IPS DF 19.7 (cell line): ENCODE measurements at regions not wholly inside any gene's neighbourhood (a gene's known extent, or its start where the extent isn't known, plus 50 kb on each side); places are given as distances from the start of the nearest gene placed in this dataset.

ENCODE experiments used
- DNase-seq: peaks from one replicate; pipeline ENCODE4 v3.0.0-alpha.2; 2013; ENCODE audit warnings: low read depth, low spot score

GRCh38 chr18:54020966-54021365 is 203.5 kb downstream of the MBD2 start:
- no peak for DNase-seq

DNA sequence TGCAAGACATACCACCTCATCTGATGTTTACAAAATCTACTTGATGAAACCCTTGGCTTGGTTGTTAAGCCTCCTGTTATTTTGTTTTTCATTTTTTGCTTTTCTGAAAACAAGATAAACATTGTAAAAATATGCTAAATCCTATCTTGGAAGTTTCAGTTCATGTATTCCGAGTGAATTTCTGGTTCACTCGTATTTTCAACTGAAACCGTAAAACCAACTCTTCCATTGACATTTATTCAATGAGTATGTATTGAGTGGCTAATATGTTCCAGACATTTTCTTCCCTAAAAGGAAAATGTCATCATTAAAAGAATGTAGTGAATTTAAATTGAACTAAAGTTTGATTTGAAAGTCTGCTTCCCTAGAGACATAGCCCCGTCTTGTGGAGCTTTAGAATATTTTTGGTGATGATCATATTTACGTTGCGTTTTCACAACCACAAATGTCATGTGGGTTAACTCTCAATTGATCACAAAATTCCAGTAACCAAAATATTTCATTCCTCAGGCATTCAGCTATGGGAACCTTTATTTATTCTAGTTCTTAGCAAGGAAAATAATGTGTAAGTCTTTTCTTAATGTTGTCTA is 204.2 kb downstream of the MBD2 start:
- DNase-seq: no peak

DNA sequence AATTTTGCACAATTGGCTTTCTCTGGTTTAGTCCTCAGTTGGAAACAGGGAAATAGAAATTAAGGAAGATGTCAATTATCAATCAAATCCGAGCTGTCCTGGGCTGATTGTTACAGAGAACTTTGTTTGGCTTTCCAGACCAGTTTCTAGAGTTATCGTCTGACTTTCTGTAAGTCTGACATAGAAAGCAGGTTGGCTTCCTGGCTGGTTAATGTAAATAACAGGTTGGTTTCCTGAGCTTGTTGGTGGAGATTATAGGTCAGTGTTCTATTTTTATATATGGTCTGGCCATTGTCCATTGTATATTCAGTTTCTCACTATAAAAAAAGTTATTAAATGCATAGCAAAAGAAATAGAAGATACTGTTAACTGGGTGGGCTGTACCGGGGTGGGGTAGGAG is 204.8 kb downstream of the MBD2 start:
- DNase-seq: no peak

GRCh38 chr18:54013452-54013851 is 211.0 kb downstream of the MBD2 start:
- DNase-seq: no peak

- DNase-seq: peak; percentile 42
Measured at GRCh38 chr18:54004828-54005227, 219.6 kb downstream of the MBD2 start.

DNA sequence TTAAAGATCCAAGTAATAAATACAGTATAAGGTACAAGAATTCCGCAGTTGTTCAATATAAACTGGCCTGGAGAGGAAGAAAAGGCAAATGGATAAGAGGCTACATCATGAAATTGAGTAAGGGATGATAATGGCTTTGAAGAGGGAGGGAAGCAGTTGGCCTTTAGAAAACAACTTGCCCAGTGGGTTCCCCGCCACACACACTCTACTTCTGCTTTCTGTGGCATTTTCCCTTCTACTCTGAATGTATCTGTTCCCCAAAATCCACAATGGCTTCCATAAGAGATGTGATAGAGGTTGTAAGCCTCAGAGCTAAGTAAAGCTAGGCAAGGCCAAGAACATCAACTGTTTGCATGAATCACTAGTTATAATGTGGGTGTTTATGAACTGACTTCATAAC is 221.3 kb downstream of the MBD2 start:
- DNase-seq: no peak

DNA sequence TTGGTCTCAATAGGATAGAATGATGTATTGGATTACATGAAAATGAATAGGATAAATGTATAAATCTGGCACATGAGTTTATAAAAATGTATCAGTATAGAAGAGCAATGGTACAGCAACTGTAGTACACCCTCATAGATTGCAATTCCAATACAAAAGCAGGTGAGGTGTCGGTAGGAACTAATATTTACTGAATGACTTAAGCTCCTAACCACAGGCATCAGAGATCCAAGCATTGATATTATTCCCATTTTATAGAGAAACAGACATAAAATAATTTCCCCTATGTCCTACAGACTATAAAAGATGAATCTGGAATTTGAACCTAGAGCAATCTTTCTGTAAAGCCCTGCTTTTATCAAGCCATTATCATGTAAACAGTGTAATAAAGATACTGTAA is 227.4 kb downstream of the MBD2 start:
- DNase-seq: no peak

- no peak for DNase-seq
Measured at GRCh38 chr18:53994016-53994415, 230.5 kb downstream of the MBD2 start.

DNA sequence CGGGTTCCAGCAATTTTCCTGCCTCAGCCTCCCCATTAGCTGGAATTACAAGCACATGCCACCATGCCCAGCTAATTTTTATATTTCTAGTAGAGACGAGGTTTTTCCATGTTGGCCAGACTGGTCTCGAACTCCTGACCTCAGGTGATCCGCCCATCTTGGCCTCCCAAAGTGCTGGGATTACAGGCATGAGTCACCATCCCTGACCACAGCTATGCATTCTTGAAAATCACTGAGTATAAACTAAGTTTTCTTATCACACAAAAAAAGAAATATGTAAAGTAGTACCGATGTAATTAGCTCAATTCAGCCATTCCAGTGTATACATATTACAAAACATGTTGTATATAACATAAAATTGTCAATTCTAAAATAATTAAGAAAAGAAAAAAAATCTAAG is 232.7 kb downstream of the MBD2 start:
- DNase-seq: no peak

DNA sequence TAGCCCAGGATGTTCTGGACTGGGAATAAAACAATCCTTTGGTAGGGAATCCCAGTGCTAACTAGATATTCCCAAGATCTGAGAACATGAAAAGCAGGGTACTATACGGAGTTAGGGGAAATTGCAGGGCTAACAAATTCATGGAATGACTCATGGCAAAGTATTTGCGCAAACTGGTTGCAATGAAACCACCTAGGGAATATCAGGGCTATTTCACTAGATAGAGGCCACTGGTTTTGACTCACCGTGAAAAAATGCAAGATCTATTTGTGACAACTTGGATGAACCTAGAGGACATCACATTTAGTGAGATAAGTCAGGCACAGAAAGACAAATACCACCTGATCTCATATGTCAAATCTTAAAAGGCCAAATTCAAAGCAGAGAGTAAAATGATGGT is 233.3 kb downstream of the MBD2 start:
- no peak for DNase-seq

DNA sequence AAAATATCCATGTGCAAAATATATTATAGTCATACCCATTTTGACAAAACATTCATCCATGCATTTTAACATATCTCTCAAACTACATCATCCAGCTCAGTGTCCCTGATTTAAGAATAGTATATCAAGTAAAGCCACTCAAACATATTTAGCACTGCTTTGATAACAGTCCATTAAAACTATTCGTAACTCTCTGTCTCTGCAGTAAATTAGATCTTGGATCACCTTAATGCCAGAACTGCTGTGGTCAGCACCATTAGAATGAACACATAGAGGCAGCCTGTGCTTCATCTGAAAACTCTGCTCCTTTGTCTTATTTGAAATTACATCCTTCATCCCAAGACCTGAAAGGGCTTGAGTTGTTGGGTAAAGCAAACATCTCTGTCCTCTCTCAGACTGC is 234.0 kb downstream of the MBD2 start:
- DNase-seq: no peak

- DNase-seq: no peak
Measured at GRCh38 chr18:53984021-53984420, 240.4 kb downstream of the MBD2 start.

DNA sequence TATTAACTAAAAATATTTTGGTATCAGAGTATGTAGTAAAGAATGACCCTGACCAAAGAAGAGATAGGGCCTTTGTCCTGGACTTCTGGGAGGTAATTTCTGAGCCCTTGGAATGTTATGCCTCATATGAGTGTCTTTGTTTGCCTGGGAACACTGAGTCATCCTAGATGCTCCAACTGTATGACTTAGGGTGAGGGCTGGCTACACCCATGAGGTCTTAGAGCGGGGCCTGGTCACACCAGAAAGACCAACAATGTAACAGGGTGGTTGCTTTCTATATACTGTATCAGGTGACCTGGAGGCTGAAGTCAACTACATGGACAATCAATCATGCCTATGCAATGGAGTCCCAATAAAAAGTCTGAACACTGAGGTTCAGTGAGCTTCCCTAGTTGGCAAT is 253.1 kb downstream of the MBD2 start:
- DNase-seq: no peak

DNA sequence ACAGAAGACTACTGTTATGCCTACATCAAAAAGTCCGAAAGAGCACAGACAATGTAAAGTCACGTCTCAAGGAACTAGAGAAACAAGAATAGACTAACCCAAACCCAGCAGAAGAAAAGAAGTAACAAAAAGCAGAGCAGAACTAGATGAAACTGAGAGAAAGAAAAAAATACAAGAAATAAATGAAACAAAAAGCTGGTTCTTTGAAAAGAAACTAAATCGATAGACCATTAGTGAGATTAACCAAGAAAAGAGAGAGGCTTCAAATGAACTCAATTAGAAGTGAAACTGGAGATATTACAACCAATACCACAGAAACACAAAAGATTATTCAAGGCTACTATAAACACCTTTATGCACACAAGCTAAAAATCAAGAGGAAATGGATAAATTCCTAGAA is 271.8 kb downstream of the MBD2 start:
- DNase-seq: no peak

DNA sequence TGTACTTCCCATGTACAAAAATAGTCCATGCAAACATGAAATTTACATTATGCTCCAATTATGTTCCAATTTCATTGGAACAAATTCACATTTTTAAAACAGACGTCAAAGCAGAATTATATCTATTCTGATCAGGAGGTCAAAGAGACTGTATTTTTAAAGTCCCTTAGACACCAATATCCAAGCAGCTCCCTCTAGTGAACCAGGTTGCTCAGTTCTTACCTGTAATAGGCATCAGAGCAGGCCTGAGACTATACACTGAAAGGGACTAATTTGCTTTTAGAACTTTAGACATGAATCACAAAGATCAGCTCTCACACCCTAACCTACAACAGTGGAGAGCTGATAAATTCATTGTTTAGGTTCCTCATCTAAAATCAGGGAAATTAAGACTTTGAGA is 273.9 kb downstream of the MBD2 start:
- DNase-seq: no peak

- DNase-seq: no peak
Measured at GRCh38 chr18:53948991-53949390, 275.5 kb downstream of the MBD2 start.

DNA sequence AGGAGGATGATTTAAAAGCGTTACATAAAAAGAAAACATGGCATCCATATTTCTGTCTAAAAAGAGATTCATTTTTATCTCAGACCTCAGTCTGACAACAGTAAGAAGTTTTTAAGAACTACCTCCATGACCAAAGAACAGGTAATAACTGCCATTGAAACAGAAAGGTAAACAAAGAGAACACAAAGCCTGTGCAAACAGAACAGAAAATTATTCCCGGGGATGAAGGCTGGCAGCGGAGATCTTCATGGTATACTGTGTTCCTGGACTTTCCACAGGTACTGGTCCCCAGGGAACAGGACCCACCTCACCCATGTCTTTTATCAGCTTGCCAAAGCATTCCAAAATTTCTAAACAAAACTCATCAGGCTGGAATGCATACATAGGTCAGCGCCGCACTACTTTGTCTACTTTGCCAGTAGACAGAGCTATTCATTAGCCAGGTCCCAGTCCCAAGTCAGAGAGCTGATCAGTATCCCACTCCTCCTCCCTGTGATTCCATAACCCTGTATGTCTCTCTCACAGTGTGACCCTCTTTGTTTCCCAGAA is 277.3 kb downstream of the MBD2 start:
- DNase-seq: no peak

DNA sequence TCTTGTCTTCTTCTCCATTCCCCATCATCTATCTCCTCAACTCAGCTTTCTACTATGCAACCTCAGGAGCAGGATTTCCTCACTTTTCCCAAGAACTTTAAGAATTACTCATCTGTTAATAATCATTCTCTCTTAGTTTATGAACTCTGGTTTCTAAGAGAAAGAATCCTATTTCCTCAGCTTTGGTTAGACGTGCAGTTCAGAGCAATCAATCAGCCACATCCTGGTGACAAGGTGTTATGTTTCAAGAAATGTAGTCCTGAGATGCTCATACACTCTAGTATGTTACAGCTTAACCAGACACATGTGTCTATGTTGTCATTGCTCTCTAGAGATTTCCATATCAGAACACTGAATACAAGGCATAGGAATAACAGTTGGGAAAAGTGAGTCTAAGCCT is 277.9 kb downstream of the MBD2 start:
- no peak for DNase-seq

- DNase-seq: peak; percentile 50
Measured at GRCh38 chr18:53944721-53945120, 279.7 kb downstream of the MBD2 start.

- DNase-seq: no peak
Measured at GRCh38 chr18:53943326-53943860, 281.1 kb downstream of the MBD2 start.

GRCh38 chr18:53941601-53942338 is 282.7 kb downstream of the MBD2 start:
- no peak for DNase-seq

DNA sequence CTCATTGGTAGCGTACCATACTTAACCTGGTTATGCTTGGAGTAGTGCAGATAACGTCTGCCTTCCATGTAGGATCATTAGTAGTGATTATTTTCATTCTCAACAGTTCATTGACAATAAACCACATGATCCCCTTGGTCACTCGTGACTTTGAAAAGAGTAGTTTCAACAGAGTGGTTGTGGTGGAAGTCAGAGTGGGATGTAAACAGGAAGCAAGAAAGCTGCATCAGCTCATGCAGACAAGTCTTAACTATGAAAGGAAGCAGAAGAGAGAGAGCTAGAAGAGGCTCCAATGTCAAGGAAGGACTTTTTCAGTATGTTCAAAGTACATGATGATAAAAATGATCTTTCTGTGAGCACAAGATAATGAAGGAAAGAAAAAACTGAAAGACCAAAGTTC is 287.4 kb downstream of the MBD2 start:
- no peak for DNase-seq

DNA sequence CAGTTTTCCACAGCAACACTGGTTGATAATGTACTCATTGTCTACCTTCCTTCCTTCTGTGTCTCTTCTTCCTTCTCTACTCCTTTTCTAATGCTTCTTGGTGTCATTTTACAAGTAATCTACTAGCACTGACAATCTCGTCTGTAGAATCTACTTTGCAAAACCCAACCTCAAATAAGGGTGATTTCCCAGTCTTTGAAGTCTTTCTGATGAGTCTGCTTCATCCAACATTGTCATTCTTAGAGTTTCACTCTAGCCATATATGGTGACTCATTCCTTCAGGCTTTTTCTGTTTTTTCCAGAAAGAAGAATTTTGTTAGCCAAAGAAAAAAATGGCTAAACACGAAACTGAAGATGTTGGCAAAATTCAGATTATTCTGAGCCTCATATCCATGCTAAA is 288.7 kb downstream of the MBD2 start:
- DNase-seq: no peak
